ENCODE measurements at regions not wholly inside any gene's neighbourhood (a gene's known extent, or its start where the extent isn't known, plus 50 kb on each side); places are given as distances from the start of the nearest gene placed in this dataset.

DNA sequence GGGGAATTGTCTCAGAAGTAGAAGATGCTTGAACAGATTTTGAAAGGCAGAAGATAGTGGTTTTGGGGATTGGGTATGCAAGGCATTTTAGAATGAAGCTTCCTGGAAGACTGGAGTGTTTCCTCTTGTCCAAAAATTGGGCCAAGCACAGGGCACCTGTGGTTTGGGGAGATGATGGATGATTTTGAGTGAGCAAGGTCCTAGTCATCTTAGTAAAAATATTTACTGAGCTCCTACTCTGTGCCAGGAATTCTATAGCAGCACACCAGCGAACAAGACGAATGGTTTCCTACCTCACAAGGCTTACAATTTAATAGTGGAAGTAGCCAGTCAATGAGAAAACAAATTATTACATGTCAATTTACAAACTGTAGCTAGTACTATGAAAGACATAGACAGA is 484.4 kb upstream of the KIF2A start:
- TF ChIP-seq POLR2A (IDR thresholded peaks at IDR 0.05) = no peak
- TF ChIP-seq EP300 (IDR thresholded peaks at IDR 0.05) = no peak
- TF ChIP-seq, protein P1, sequence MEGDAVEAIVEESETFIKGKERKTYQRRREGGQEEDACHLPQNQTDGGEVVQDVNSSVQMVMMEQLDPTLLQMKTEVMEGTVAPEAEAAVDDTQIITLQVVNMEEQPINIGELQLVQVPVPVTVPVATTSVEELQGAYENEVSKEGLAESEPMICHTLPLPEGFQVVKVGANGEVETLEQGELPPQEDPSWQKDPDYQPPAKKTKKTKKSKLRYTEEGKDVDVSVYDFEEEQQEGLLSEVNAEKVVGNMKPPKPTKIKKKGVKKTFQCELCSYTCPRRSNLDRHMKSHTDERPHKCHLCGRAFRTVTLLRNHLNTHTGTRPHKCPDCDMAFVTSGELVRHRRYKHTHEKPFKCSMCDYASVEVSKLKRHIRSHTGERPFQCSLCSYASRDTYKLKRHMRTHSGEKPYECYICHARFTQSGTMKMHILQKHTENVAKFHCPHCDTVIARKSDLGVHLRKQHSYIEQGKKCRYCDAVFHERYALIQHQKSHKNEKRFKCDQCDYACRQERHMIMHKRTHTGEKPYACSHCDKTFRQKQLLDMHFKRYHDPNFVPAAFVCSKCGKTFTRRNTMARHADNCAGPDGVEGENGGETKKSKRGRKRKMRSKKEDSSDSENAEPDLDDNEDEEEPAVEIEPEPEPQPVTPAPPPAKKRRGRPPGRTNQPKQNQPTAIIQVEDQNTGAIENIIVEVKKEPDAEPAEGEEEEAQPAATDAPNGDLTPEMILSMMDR (IDR thresholded peaks at IDR 0.05) = no peak
- no peak for TF ChIP-seq POLR2AphosphoS5 (IDR thresholded peaks at IDR 0.05)

All from sigmoid colon (tissue), 4 donors.